ENCODE measurements at regions not wholly inside any gene's neighbourhood (a gene's known extent, or its start where the extent isn't known, plus 50 kb on each side); places are given as distances from the start of the nearest gene placed in this dataset.
"Not testable (repeated sequence)": the region's sequence is repeated elsewhere in the genome, so short reads cannot be mapped to it uniquely, and the experiment has no call there.

DNA sequence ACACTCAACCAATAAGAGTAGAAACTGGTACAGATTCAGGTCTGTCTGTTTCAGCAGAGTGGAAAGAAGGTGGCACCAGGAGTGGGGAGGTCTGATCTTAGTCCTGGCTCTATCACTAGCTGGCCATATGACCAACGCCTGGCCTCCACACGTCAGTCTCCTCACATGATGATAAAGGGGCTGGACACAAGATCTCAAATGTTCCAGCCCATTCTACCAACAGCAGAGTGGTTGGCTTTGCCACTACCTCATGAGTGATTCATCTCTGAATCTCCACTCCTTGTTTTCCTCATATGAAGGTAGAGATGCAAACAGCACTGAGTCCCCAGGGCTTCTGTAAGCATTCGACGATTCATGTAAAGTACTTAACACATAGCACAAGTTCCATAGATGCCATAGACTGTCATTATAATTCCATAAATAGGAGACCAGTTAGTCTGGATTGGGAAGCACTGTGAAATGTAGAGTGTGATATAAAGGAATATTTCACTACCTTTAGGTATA is 281.9 kb upstream of the ASIC2 start:
- no peak for DNase-seq

DNA sequence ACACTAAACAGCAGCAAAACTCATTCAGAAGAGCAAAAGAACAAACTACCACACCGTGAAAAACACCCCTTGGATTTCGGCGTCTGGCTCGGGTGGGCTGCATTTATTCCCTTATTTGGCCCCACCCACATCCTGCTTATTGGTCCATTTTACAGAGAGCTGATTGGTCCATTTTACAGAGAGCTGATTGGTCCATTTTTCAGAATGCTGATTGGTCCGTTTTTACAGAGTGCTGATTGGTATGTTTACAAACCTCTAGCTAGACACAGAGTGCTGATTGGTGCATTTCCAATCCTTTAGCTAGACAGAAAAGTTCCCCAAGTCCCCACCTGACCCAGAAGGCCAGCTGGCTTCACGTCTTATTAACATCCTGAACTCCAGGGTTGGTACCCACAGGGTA is 286.6 kb upstream of the ASIC2 start:
- not testable (repeated sequence) for DNase-seq

DNA sequence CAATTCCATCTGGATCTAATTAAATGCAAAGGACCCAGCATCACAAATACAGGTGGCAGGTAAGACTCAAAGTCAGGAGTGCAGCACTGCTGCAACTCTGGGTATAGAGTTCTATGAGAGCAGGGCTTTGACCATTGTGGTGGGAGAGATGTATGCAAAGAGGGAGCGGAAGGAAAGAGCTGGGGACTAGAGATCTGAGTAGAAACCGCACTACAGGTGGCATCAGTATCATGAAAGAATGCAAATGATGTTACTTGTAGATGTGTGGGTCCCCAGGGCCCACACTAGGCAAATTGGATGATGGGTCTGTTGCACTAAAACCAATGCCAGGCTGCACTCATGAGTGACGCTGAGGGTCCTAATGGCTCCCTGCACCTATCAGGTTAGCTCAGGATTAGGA is 287.1 kb upstream of the ASIC2 start:
- DNase-seq: no peak

DNA sequence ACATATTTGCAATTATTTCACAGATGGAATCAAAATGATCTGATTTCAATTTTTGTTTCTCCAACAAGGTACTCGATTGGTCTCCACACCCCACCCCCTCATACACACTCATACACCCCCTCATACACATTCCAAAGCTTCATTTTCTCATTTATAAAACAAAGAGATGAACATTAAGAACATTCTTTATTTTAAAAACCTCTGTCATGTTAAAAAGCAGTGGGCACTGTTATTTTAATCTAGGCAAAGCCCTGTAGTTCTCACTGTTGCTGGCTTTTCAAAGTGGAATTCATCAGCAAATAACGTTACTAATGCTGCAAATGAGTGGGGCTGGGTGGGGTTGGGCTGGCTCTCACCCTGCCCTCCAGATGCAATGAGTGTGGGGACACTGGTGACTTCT is 289.6 kb upstream of the ASIC2 start:
- no peak for DNase-seq

DNA sequence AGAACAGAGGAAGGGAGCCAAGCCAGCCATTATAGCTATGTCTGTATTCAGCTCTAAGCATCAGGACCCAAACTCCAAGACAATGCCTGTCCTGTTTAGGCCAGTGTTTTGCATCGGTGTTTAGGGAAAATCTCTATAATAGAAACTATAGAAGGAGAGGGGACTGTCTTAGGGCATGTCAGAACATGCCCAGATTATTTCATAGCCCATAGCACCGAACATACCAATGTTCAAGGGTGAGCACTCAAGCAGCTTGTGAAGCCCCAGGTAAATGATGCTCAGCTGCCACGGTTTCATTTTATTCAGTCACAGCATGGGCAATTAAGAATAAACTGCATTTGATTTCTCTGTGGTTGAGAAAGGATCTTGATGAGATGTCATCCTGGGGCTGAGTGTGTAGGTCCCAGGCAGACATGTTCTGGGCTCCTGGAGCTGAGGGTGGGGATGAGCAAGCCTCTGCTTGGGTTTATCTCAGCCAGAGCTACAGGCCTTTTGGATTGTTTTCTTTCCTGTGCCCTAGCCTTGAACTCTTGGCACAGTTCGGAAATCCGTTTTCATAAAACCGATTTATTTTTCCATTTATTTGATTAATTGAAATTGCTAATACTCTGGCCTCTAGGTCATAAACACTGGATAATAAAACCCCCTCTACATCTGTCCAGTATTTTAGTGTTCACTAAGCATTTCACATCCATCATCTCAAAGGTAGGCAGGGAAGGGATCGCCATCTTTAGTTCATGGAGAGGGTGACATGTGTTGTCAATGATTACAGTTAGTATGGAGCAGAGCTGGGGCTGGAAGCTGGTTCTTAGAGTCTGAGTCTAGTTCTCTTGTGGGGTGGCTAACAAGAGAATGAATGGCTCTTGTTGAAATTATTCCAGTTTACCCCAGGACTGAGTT is 290.7 kb upstream of the ASIC2 start:
- DNase-seq: no peak

DNA sequence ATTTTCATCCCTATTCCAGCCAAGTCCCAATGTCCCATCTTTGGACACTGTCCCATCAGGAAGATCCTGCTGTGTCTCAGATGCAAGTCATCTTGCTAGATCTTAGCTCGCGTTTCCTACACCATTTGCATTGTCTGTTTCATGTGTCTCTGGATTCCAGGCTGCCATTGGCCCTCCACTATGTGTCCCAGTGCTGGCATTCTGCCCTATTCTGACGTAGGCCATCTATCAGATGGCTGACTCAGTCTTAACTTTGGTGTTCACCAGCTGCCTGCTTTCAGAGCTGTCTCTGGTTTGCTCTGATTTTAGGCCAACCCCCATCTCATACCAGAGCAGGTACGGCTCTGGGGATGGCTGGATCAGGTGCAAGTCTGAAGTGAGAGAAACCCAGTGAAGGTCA is 300.9 kb upstream of the ASIC2 start:
- DNase-seq: no peak

DNA sequence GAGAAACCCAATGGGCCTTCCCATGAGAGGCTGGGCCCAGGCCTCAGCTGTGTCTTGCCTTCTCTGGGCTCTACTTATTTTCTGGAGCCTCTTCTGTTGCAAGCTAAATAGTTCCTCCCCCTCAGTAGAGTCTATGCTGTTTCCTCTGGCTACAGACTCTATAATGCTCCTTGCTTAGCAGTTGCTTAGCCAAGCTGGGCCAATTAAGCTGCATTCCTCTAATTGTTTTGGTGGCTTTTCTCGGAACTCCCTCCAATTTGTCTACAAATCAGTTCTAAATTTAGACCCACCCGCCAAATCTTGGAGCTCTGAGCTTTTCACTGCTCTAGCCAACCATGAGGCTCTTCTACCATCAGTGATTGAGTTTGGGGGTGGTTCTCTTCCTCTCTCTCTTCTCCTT is 302.7 kb upstream of the ASIC2 start:
- no peak for DNase-seq

DNA sequence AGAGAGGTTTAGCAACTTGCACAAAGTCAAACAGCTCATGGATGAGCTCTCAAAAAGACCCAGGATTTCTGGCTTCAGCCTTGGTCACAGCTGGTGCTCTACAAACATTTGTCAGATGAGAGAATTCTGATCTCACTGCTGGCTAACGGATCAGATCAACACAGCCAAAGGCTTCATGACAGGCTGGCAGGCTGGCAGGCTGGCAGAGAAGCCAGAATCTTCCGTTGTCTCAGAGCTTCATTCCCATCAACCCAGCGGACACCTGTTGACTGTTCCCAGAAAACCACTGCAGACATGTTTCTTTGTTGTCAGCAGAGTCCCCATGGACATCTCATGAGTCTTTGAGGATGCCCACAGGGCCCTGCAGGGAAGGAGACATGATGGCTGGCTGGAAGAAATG is 303.8 kb upstream of the ASIC2 start:
- DNase-seq: no peak

DNA sequence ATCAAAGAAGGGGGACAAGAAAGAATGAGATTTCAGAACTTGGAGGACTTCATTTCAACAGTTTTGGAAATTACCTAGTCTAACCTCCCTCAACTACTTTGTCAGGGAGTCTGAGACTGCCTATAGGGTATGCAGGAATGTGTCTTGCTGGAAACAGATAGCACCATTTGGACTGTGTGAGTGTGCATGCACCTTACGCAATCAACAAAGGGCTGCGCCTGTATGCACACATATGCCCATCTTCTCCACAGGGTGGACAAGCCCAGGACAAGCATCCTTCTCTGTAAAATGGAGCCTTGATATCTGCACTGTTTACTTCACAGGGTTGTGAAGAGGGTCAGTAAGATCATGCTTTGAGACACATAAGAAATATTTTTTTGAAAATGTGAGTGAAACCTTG is 305.7 kb upstream of the ASIC2 start:
- DNase-seq: no peak

DNA sequence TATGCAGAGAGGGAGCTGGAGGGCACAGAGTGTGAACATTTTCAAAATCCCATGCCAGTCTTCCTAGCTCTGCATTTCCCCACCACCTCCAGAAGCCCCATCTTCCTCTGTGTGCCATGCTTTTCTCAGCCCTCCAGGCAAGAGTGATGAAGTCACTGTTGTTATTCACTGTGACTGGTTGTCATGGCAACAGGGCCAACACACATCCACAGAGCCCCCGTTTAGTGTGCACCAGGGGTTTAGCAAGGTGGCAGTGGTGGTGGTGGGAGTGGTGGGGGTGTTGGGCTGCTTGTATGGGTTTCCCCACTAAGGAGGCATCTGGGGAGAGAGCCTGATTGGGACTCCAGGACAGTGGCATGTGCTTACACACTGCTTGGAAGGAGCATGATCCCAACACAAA is 309.9 kb upstream of the ASIC2 start:
- DNase-seq: no peak

DNA sequence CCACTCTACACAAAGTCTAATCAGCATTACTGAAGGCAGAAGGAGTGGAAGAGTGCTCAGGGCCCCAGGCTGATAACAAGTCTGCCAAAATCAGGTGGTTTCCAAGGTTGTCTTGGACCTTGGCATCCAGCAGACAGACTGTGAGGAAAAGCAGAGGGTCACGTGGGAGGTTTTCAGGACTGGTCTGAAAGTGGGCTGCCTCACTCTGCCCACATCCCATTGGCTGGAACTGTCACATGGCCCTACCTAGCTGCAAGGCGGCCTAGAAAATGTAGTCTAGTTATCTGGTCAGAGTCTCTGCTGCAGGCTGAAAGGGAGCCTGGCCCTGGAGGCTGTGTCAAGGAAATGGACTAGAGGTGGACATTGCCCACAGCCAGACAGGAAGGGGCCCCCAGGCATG is 310.7 kb upstream of the ASIC2 start:
- DNase-seq: no peak

DNA sequence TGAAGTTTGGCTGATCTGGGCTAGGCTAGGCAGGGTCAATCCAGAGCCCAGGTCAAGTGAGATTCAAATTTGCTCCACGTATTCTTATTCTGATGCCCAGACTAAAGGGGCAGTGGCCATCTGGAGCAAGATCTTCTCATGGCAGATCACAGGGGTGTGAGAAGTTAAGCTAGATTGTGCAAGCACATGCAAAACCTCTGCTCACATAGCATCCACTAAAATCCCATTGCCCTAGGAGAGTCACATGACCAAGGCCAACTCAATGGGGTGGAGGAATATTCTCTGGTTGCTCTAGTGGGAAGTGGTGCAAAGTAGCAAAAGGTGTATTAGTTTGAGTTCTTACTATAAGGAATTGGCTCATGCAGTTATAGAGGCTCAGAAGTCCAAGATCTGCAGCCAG is 318.4 kb upstream of the ASIC2 start:
- no peak for DNase-seq

DNA sequence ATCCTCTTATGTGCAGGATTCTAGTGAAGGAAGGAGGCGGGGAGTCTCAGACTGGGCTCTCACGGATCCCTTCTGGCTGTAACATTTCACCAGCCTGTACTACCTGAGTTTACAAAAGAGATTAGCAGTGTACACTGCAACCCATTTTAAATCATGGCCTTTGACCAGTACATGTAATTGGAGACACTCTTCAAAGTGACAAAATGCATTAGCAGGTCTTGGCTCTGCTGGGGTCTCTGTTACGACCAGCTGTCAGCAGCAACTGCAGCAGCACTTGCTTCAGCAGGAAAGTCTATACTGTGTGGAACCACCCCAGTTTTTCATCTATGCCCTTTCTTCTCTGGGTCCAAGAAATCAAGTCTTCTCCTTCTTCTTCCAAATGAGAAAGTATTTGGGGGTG is 322.8 kb upstream of the ASIC2 start:
- DNase-seq: no peak

DNA sequence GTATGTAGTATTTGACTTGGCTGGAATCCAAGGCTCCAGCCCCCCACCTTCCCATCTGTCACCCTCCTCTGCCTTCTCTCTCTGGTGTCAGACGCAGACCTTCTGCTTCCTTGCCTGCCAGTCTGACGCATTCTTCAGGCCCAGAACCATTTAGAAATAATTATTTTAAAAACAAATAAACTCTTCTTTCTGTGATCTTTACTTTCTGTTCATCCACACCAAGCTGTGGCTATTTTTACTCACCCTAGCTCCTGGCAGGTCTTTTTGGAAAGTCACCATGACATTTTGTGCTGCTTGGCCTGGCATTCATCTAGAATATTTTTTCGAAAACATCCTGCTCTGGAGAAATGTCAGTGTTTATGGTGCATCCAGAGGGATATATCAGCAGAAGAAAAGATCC is 330.7 kb upstream of the ASIC2 start:
- no peak for DNase-seq

DNA sequence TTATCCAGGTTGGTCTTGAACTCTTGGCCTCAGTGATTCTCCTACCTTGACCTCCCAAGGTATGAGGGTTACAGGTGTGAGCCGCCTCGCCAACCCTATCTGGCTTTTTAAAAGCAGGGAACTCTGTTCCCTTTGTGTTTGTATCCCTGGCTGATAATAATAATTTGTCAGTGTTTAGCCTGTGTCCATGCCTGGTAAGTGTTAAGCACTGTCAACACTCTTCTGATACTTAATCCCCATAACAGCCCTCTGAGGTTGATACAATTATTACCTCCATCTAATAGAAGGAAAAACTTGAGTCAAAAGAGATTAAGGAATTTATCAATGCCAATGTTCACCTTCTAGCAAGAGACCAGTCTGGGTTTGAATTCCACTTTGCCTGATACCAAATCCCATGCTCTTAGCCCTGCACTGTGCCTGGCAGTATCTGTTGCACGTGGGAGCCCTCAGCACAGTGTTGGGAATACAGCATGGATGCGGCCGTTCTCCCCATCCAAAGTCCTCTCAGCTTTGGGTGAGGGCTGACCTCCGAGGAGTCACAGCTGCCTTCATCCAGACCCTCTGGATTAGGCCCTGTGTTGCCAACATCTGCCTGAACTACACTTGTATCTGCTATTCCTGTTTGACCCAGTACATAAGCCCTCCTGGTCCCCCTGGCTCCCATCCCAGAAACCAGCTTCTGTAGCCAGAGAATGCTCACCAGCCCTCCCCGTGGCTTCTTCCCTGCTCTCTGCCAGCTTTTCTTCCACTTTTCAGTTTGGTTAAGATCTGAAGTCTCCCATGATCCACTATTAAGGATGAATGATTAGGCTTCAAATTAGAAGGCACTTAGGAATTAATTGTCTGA is 335.6 kb upstream of the ASIC2 start:
- DNase-seq: no peak

DNA sequence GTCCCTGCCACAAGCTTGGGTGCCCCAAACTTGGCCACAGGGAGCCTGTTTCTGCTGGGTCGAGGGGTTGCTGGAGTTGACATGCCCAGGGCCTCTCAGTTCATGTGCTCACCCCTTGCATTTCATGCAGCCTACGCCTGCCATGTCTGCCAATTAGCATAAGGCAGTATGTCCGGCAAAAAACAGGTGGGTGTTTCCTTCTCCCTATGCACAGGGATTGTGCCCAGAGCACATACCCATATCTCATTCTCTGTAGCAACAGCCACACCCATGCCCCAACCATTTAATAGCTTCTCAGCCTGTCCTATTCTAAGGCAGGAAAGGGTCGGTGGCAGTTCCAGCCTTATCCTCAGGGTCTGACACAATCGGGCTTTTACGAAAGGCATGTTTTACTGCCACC is 340.4 kb upstream of the ASIC2 start:
- DNase-seq: no peak

DNA sequence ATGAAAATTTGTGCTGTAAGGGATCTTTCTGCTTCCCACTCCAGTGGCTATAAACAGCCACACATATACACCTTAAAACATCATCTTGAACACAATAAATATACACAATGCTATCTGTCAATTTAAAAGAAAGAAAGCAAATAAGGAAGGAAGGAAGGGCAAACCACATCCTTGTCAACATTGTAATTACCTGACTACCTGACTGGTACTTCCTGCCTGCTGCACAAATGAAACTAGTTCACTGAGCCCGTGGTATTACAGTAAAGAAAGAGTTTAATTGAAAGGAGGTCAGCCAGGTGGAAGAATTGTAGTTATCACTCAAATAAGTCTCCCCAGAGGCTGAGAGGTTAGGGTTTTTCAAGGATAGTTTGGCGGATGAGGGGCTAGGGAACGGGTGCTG is 344.4 kb upstream of the ASIC2 start:
- no peak for DNase-seq

DNA sequence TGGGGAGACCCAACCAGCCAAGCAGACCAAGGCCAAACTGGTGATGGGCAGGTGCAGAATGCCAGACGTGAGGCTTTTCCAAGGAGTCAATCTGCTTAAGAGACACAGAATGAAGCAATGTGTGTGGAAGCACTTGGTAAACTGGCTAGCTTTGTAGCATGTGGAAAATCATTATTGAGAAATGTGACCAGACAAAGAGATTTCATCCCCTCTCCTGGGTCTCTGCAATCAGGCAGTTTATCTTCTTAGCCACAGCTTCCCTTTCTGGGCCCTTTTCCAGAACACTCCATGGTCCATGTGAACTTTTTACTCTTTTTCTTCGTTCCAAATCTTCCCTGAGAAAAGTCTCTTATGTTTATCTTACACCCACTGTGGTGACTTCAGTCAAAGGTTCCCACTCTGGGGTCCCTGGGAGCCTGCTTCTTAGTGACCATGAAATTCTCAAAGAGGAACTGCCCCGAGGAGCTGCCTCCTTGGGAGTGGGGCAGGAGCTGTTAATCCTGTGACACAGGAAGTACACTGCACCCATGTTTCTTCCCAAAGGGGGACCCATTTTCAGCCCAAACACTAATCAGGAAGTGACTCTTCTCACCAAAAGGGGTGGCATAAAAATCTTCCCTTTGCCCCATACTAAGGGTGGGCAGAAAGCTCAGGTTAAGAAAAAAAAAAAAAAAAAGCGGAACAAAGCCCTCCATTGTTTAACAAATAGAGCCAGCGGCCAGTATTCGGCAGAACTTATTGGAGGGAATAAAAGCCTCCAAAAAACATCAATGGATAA is 346.2 kb upstream of the ASIC2 start:
- DNase-seq: no peak

DNA sequence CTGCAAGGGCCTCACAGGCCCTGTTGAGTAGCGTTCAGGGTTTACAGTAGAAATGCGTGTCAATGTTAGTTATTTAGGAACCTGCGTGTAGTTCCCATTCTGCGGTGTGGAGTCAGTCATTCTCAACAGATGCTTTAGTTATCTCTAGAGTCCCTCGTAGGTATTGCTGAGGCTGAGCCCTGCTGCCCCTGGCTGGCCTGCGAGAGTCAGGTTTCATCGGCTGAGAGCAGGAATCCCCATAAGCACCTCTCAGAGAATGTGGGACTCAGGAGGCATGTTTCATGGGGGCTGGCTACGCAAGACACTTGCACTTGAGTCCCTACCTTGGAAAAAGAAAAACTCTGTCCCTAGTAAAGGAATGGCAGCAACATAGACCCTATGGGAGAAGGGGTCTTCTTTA is 347.5 kb upstream of the ASIC2 start:
- no peak for DNase-seq

DNA sequence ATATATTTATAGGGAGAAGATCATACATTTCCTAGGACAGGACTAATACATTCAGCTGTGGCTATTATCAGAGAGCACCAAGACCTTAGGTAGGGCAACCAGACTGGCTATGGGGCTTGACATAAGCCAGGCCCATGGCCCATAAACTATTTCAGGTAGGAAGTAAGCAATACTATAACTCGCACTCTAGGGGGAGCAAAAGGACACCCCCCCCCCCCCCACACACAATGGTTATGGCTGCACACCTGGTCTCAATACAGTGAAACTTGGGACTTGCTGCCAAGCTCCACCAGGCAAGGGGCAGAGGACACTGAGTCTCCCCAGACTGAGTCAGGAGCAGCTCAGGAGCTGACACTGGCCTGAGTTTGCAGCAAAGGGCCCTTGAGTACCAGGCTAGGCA is 348.9 kb upstream of the ASIC2 start:
- DNase-seq: no peak

DNA sequence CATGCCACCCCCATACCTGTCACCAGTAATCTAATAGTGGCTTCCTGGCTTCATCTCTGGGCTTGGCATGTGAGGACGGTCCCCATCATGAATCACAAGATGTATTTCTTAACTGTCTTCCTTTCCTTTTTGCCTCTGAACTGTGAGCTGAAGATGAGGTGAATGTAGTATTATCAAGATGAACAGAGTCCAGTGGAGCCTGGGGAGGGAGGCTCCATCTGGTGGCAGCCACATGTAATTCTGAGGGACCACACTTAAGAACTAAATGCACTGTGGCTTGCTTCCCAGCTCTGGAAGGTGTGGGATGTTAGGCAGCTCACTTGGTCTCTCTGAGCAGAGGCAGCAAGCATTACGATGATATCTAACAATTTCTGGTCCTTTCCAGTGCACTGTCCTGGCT is 354.9 kb upstream of the ASIC2 start:
- DNase-seq: no peak

DNA sequence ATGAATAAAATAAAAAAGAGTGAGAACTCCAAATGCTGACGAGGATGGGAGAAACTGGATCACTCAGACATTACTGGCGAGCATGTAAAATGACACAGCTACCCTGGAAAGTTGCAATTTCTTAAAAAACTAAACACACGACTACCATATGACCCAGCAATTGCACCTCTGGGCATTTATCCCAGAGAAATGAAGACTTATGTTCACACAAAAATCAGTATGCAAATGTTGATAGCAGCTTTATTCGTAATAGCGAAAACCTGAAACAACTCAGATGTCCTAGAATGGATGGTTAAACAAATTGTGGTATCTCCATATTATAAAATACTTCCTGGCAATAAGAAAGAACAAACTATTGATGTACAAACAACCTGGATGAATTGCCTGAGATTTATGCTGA is 357.2 kb upstream of the ASIC2 start:
- no peak for DNase-seq

DNA sequence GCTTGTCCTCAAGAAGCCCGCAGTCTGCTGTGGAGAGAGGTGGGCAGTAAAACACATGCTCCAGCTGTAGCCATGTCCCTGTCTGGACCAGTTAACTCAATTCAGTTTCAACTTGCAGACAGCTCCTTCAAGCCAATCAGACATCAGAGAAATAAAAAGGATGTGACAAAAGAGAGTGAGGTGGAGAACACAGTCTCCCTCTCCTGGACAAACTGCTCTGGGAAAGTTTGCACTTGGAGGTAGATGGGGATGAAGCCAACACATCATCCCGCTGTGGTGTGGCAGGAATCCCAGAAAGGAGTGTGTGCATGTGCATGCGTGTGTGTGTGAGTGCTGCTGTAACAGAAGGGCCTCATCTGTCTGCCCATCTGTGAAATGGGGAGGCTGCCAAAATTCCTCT is 358.6 kb upstream of the ASIC2 start:
- no peak for DNase-seq

Measured in bone marrow (tissue), 2 donors.